Gastrocnemius medialis (tissue), 4 donors: ENCODE measurements at regions not wholly inside any gene's neighbourhood (a gene's known extent, or its start where the extent isn't known, plus 50 kb on each side); places are given as distances from the start of the nearest gene placed in this dataset.

Source experiments
- POLR2A ChIP-seq, 2 donors: fragments of 450-650 bp; IDR thresholded peaks; one replicate each; pipeline ENCODE4 v1.6.1; 2017; ENCODE audit warnings: antibody characterized with exemption in 2 of 2, mild to moderate bottlenecking in 2 of 2, moderate library complexity in 2 of 2
- TF ChIP-seq, protein P1 (sequence below), 5 experiments: fragments of 450-650 bp in 3 of 5; fragments of 200-600 bp in 2 of 5; sonication (generic) in 2 of 5; IDR thresholded peaks in 4 of 5; conservative IDR thresholded peaks in 1 of 5; 1 replicate in 4 of 5; 2 replicates in 1 of 5; pipeline ENCODE4 v1.5.1; 2016 to 2019; ENCODE audit warnings: antibody characterized with exemption in 5 of 5, mild to moderate bottlenecking in 3 of 5, moderate library complexity in 3 of 5

- TF ChIP-seq, protein P1, sequence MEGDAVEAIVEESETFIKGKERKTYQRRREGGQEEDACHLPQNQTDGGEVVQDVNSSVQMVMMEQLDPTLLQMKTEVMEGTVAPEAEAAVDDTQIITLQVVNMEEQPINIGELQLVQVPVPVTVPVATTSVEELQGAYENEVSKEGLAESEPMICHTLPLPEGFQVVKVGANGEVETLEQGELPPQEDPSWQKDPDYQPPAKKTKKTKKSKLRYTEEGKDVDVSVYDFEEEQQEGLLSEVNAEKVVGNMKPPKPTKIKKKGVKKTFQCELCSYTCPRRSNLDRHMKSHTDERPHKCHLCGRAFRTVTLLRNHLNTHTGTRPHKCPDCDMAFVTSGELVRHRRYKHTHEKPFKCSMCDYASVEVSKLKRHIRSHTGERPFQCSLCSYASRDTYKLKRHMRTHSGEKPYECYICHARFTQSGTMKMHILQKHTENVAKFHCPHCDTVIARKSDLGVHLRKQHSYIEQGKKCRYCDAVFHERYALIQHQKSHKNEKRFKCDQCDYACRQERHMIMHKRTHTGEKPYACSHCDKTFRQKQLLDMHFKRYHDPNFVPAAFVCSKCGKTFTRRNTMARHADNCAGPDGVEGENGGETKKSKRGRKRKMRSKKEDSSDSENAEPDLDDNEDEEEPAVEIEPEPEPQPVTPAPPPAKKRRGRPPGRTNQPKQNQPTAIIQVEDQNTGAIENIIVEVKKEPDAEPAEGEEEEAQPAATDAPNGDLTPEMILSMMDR (IDR thresholded peaks at IDR 0.05 in 4 of 5, conservative IDR thresholded peaks at IDR 0.05 in 1 of 5): no peak
- no peak for TF ChIP-seq POLR2A (IDR thresholded peaks at IDR 0.05)
Measured at GRCh38 chr9:27929841-27930240, 356.6 kb upstream of the C9orf72 start.
